GM23248 (cell line): ENCODE measurements at regions not wholly inside any gene's neighbourhood (a gene's known extent, or its start where the extent isn't known, plus 50 kb on each side); places are given as distances from the start of the nearest gene placed in this dataset.

Experiments used
- DNase-seq: peaks from one replicate; pipeline ENCODE4 v3.0.0-alpha.2; 2015
- H2AFZ ChIP-seq: fragments of 200-600 bp; sonication (generic); 2 replicates; pipeline ENCODE4 v1.6.1; 2016; ENCODE audit warnings: antibody characterized with exemption
- H3F3A ChIP-seq: fragments of 200-600 bp; sonication (generic); 2 replicates; pipeline ENCODE4 v1.6.1; 2016; ENCODE audit warnings: mild to moderate bottlenecking, antibody characterized with exemption, mixed run types; ENCODE audit not compliant: insufficient read depth
- H3K27ac ChIP-seq: fragments of 200-600 bp; sonication (generic); 2 replicates; pipeline ENCODE4 v1.5.1; 2016; ENCODE audit warnings: mild to moderate bottlenecking
- H3K27me3 ChIP-seq: fragments of 200-600 bp; sonication (generic); replicated peaks from 2 replicates; pipeline ENCODE4 v1.6.1; 2016; ENCODE audit warnings: mild to moderate bottlenecking; ENCODE audit not compliant: insufficient read depth
- H3K36me3 ChIP-seq: fragments of 200-600 bp; sonication (generic); 2 replicates; pipeline ENCODE4 v1.6.1; 2016; ENCODE audit warnings: low read depth, mild to moderate bottlenecking
- H3K4me1 ChIP-seq: fragments of 200-600 bp; sonication (generic); 2 replicates; pipeline ENCODE4 v1.6.1; 2016; ENCODE audit warnings: mild to moderate bottlenecking; ENCODE audit not compliant: insufficient read depth
- H3K4me2 ChIP-seq: fragments of 200-600 bp; sonication (generic); one replicate; pipeline ENCODE4 v1.6.1; 2016; ENCODE audit warnings: mild to moderate bottlenecking; ENCODE audit not compliant: unreplicated experiment
- H3K4me3 ChIP-seq: fragments of 200-600 bp; sonication (generic); 2 replicates; pipeline ENCODE4 v1.5.1; 2016; ENCODE audit warnings: mild to moderate bottlenecking
- H3K79me2 ChIP-seq: fragments of 200-600 bp; sonication (generic); 2 replicates; pipeline ENCODE4 v1.6.1; 2016; ENCODE audit warnings: mild to moderate bottlenecking; ENCODE audit not compliant: insufficient read depth
- H3K9ac ChIP-seq: fragments of 200-600 bp; sonication (generic); 2 replicates; pipeline ENCODE4 v1.6.1; 2016; ENCODE audit warnings: mild to moderate bottlenecking
- H3K9me2 ChIP-seq: fragments of 200-600 bp; sonication (generic); 2 replicates; pipeline ENCODE4 v1.6.1; 2016; ENCODE audit warnings: mixed run types, mild to moderate bottlenecking, moderate library complexity; ENCODE audit not compliant: insufficient read depth
- H3K9me3 ChIP-seq: fragments of 200-600 bp; sonication (generic); one replicate; pipeline ENCODE4 v1.6.1; 2017; ENCODE audit warnings: low read depth
- H4K20me1 ChIP-seq: fragments of 200-600 bp; sonication (generic); 2 replicates; pipeline ENCODE4 v1.6.0; 2016; ENCODE audit not compliant: insufficient read depth
- EZH2 ChIP-seq: fragments of 200-600 bp; sonication (generic); IDR thresholded peaks from 2 replicates; pipeline ENCODE4 v1.6.1; 2018; ENCODE audit warnings: antibody characterized with exemption, mild to moderate bottlenecking; ENCODE audit not compliant: insufficient read depth, poor library complexity, severe bottlenecking
- EZH2phosphoT487 ChIP-seq: fragments of 200-600 bp; sonication (generic); IDR thresholded peaks from 2 replicates; pipeline ENCODE4 v1.6.1; 2018; ENCODE audit warnings: antibody characterized with exemption, moderate library complexity, mild to moderate bottlenecking, low read depth; ENCODE audit not compliant: insufficient read depth
- WGBS, 2 experiments: methylation state at CpG; one replicate each; pipeline ENCODE4 v1.1.6; 2015 to 2017; ENCODE audit warnings: low lambda C conversion rate in 2 of 2, low coverage in 1 of 2; ENCODE audit errors: missing lambda C conversion rate in 2 of 2; 5-methylcytosine and 5-hydroxymethylcytosine counted together
- in situ Hi-C: fragments of 300-500 bp; cut with MboI; formaldehyde crosslinking; loops from 2 replicates; pipeline ENCODE4 v1.15.0; 2020

DNA sequence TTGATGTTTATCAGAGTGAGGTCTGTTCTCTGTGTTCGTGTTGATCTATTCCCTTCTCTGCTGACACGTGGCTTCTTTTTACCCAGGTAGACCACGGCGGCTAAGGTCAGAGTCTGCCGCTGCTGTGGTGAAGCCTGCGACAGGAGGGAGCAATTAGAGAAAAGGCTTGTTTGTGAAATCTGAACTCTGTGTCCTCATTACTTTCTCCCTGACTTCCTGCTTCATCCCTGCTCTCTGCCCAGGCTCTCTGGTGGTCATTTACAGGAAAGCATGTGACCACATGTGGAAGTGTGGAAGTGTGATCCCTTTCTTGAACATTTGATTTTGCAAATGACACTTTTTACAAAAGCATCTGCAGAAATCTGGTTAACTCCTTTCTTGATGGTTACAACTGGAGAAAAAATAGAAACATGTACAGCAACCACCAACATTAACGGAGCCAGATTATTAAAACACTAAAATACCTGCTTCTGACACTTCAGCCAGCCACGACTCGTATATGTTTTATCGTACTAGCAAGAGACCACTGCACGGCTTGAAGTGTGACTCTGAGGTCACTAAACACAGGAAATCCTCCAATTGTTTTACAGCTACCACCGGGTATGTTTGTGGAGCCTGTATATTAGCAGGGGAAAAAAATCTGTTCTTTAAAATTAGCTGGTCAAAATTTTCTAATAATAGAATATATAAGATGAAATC is 388.6 kb upstream of the TMPO start:
- in situ Hi-C loops: no loop called here

DNA sequence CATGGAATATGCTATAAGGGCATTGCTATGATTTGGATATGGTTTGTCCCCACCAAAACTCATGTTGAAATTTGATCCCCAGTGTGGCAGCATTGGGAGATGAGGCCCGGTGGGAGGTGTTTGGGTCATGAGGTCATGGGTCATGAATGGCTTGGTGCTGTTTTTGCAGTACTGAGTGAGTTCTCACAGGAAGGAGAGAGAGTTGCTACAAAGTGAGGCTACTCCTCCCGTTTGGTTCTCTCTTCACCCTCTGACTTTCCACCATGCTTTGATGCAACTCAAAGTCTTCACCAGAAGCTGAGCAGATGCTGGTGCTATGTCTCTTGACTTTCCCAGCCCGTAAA is 388.1 kb upstream of the TMPO start:
- TF ChIP-seq EZH2 (no peak), EZH2phosphoT487 (no peak)
- H4K20me1 ChIP-seq: no peaks in the 10 kb centered on the region
- H3K4me3 ChIP-seq: no peak overlapping the region
- no peak overlapping the region for H3K4me2 ChIP-seq
- H3K4me1 ChIP-seq: no peaks in the 10 kb centered on the region
- no peak overlapping the region for H3K27ac ChIP-seq
- WGBS, 2 experiments: 3 to 6% methylated on average over 3 of the region's 3 CpGs
- no peaks in the 10 kb centered on the region for H3K79me2 ChIP-seq
- no peaks in the 10 kb centered on the region for H3K9me2 ChIP-seq
- H3F3A ChIP-seq: no peaks in the 10 kb centered on the region
- no peaks in the 10 kb centered on the region for H3K27me3 ChIP-seq
- in situ Hi-C loops: no loop called here
- no peaks in the 10 kb centered on the region for H3K9me3 ChIP-seq
- no peak overlapping the region for H3K9ac ChIP-seq
- H2AFZ ChIP-seq: no peak overlapping the region
- no peaks in the 10 kb centered on the region for H3K36me3 ChIP-seq
- DNase-seq: no peak

More for the DNA sequence above, 388.6 kb upstream of the TMPO start:
- no peaks in the 10 kb centered on the region for H3K27me3 ChIP-seq
- no peak overlapping the region for H3K9ac ChIP-seq
- no peak overlapping the region for H3K4me3 ChIP-seq
- H3K36me3 ChIP-seq: no peaks in the 10 kb centered on the region
- no peaks in the 10 kb centered on the region for H3K9me3 ChIP-seq
- H2AFZ ChIP-seq: no peak overlapping the region
- no peaks in the 10 kb centered on the region for H3F3A ChIP-seq
- H3K79me2 ChIP-seq: no peaks in the 10 kb centered on the region
- no peak overlapping the region for H3K27ac ChIP-seq
- no peak for DNase-seq
- no peak for TF ChIP-seq EZH2phosphoT487
- TF ChIP-seq EZH2: no peak
- no peak overlapping the region for H3K4me2 ChIP-seq
- no peaks in the 10 kb centered on the region for H4K20me1 ChIP-seq
- H3K9me2 ChIP-seq: no peaks in the 10 kb centered on the region
- no peaks in the 10 kb centered on the region for H3K4me1 ChIP-seq
- 14 to 16% methylated on average over 12 of the region's 12 CpGs for WGBS, 2 experiments

GRCh38 chr12:98127854-98128253 is 387.5 kb upstream of the TMPO start:
- Histone ChIP-seq H3K27me3 (no peaks in the 10 kb centered on the region), H3K4me1 (no peaks in the 10 kb centered on the region), H4K20me1 (no peaks in the 10 kb centered on the region), H3K9me2 (no peaks in the 10 kb centered on the region), H3F3A (no peaks in the 10 kb centered on the region), H3K27ac (no peak overlapping the region), H3K4me2 (no peak overlapping the region), H3K4me3 (no peak overlapping the region), H2AFZ (no peak overlapping the region), H3K79me2 (no peaks in the 10 kb centered on the region), H3K9me3 (no peaks in the 10 kb centered on the region), H3K9ac (no peak overlapping the region), H3K36me3 (no peaks in the 10 kb centered on the region)
- DNase-seq: no peak
- no peak for TF ChIP-seq EZH2
- TF ChIP-seq EZH2phosphoT487: no peak
- in situ Hi-C loops: no loop called here

DNA sequence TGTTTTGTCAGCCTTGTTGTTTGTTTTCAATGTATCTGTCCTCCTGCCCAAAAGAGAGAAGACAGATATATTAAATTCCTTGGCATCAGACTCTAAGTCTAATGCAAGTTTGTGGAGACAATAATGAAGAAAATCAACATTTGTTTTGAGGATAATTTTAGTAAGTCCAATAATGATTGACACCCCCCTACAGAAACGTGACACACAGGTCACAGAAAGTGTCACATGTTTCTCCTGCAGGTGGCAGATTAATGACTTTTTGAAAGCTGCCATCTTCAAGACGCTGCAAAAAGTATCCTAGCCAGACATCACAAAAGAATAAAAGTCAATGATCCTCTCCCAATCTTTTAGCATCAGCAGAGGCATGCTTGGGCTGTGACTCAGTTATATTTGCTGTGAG is 378.8 kb upstream of the TMPO start:
- Histone ChIP-seq H3K27me3 (no peaks in the 10 kb centered on the region), H4K20me1 (no peaks in the 10 kb centered on the region), H3K9ac (no peak overlapping the region), H3K27ac (no peak overlapping the region), H3K4me2 (no peak overlapping the region), H3K79me2 (no peaks in the 10 kb centered on the region), H3K4me3 (no peak overlapping the region), H3K36me3 (no peaks in the 10 kb centered on the region), H2AFZ (no peak overlapping the region), H3K9me2 (no peaks in the 10 kb centered on the region), H3K9me3 (no peaks in the 10 kb centered on the region), H3K4me1 (no peaks in the 10 kb centered on the region), H3F3A (no peaks in the 10 kb centered on the region)
- TF ChIP-seq EZH2phosphoT487 (no peak), EZH2 (no peak)
- in situ Hi-C loops: no loop called here
- WGBS, 2 experiments: 6 to 8% methylated on average over 2 of the region's 2 CpGs
- DNase-seq: no peak

DNA sequence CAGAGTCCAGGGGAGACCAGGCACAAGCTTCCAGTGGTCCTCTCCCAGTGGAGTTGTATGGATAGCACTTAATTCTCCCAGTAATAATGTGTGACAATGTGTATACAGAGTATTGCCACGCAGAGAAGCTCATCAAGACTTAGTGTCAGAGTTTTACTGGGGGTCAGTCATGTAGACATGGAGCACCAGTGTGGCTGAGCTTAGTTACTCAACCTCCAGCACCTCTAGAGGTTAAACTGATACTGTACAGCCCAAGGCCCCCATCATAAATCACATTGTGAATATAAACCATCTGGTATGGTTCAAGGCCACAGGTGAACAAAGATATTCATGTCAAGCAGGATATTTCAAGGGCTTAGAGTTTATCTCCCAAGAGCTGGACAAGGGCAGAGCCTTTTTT is 378.1 kb upstream of the TMPO start:
- no peak overlapping the region for H3K4me3 ChIP-seq
- no peaks in the 10 kb centered on the region for H3K4me1 ChIP-seq
- H4K20me1 ChIP-seq: no peaks in the 10 kb centered on the region
- H3K27ac ChIP-seq: no peak overlapping the region
- no peak overlapping the region for H3K4me2 ChIP-seq
- 0% methylated on average over 1 of the region's 1 CpG for WGBS, 2 experiments
- no peak for TF ChIP-seq EZH2phosphoT487
- TF ChIP-seq EZH2: no peak
- no peak overlapping the region for H2AFZ ChIP-seq
- H3F3A ChIP-seq: no peaks in the 10 kb centered on the region
- H3K9me3 ChIP-seq: no peaks in the 10 kb centered on the region
- no peaks in the 10 kb centered on the region for H3K79me2 ChIP-seq
- H3K36me3 ChIP-seq: no peaks in the 10 kb centered on the region
- no peak for DNase-seq
- H3K9me2 ChIP-seq: no peaks in the 10 kb centered on the region
- no peak overlapping the region for H3K9ac ChIP-seq
- no peaks in the 10 kb centered on the region for H3K27me3 ChIP-seq
- in situ Hi-C loops: no loop called here
